GM19193 (cell line): ENCODE measurements at regions not wholly inside any gene's neighbourhood (a gene's known extent, or its start where the extent isn't known, plus 50 kb on each side); places are given as distances from the start of the nearest gene placed in this dataset.

Source experiments
- POLR2A ChIP-seq: IDR thresholded peaks from 4 replicates; pipeline ENCODE4 v1.6.1; 2011; ENCODE audit not compliant: insufficient read depth, insufficient read length; ENCODE audit errors: extremely low read depth

DNA sequence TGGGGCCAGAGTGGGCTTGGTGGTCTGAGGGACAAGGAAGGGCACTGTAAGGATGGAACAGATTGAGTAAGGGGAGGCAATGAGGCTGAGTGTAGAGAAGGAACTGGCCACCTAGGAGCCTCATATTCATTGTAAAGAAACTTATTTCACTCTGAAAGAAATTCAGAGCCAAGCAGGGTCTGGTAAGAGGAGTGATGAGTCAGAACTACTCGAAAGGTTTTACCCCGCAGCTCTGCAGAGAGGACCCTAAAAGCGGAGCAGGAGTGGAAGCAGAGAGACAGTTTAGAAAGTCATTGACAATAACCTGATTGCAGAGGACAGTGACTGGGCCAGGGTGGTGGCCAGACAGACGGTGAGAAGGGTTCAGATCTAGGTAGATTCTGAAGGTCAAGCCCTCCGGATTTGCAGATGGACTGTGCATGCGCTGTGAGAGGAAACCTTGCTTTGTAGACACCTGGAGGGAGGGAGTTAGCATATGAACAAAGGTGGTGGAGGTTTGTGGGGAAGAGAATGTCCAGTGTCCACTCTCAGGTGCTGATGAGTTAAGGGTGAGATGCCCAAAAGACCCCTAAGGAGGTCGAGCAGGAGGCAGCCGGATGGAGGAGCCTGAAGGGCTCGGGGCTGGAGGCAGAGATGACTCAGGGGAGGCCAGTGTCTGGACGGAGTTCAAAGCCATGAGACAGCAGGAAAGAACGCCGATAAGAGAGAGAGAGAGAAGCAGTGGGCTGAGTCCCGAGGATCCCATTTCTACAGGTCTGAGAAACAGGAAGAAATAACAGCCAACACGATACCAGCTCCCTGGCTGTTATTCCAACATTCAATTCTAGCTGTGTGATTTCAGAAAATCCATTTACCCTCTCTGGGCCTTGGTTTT, 546.0 kb downstream of the BRD1 start:
- no peak for TF ChIP-seq POLR2A

GRCh38 chr22:49278340-49278739, 549.3 kb downstream of the BRD1 start:
- TF ChIP-seq POLR2A = no peak

GRCh38 chr22:49276567-49276966, 551.1 kb downstream of the BRD1 start:
- TF ChIP-seq POLR2A = no peak

DNA sequence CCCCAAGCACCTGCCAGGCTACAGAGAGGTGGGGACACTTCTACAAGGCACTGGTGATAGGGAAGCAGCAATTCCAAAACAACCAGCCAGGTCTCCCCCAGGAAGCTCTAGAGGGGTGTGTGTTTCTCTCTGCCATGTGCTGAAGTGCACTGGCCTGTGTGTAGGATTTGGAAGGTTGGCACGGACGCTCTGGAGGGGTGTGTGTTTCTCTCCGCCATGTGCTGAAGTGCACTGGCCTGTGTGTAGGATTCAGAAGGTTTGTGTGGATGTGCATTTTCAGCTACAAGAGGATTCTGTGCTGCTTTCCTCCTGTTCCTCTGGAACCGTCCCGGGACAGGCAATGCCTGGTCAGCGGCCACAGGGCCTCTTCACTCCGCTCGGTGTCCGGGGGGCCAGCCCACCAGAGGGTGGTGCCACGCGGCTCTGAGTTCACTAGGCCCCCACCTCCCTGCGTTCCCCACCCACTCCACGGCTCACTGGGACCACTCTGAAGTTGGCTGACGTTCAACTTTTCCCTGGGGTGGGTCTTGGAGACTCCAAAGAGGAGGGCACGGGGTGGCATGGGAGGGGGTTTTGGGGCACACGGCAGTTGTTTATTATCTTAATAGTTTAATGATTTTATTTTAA, 552.8 kb downstream of the BRD1 start:
- TF ChIP-seq POLR2A = no peak

GRCh38 chr22:49272546-49273125, 555.0 kb downstream of the BRD1 start:
- TF ChIP-seq POLR2A = no peak

DNA sequence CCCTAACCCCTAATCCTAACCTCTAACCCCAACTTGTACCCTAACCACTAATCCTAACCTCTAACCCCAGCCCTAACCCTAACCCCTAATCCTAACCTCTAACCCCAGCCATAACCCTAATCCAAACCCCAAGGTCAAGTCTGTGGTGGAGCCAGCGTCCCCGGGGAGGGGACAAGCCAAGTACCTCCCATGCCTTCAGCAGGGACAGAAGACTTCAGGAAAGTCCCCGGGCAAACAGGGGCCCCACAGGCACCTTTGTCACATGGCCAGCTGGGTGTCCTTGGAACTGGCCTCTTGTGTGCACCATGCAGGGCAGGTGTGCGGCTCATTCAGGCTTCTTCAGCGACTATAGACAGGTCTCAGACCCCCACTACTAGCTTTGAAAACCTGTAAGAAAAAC, 555.8 kb downstream of the BRD1 start:
- TF ChIP-seq POLR2A = no peak

GRCh38 chr22:49271369-49271727, 556.3 kb downstream of the BRD1 start:
- TF ChIP-seq POLR2A = no peak

DNA sequence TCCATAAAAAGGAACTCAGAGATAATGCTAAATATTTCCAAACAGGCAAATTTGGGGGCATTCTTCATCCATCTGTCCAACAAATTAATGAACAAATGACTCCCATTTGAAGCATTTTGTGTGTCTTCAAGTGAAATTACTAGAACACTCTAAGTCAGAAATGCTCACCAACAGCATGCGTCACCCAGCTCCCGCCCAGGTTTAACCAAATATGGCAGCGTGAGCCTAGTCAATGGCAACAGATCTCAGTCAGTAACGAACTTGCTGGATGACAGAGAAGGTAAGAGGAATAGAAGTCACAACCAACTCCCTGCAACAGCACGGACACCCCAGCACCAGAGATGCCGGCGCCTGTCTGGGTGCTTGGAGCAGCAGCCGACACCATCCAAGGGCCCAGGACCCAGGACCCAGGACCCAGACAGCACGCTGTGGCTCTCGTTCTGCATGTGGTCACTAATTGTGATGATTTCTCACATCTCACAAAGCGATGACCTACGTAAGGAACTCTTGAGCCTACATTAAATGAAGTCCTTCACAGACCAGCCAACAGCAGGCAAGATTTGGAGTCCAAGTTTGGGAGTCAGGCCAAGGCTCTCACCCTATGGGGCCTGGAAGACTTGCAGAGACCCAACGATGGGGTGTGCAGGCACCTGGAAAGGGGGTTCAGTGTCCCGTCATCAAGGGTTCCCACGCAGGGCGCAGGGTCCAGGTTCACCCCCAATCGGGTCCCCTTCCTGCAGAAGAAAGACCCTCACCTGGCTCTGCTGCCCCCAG, 556.9 kb downstream of the BRD1 start:
- TF ChIP-seq POLR2A = no peak

DNA sequence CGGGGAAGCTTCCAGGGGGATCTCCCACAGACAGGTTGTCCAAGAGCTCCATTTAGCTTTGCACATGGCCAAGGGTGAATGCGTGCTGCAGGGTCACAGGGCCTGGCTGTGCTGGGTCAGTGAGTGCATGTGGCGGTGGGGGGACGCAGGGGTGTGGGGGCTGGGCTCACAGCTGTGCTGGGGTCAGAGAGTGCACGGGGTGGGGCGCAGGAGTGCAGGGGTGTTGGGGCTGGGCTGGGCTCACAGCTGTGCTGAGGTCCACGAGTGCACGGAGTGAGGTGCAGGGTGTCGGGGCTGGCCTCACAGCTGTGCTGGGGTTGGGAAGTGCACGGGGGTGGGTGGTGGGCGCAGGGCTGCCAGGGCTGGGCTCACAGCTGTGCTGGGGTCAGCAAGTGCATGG, 557.7 kb downstream of the BRD1 start:
- no peak for TF ChIP-seq POLR2A

- TF ChIP-seq POLR2A = no peak
Observed at GRCh38 chr22:49269371-49269770, 558.3 kb downstream of the BRD1 start.

- TF ChIP-seq POLR2A = no peak
Observed at GRCh38 chr22:49268924-49269323, 558.7 kb downstream of the BRD1 start.

DNA sequence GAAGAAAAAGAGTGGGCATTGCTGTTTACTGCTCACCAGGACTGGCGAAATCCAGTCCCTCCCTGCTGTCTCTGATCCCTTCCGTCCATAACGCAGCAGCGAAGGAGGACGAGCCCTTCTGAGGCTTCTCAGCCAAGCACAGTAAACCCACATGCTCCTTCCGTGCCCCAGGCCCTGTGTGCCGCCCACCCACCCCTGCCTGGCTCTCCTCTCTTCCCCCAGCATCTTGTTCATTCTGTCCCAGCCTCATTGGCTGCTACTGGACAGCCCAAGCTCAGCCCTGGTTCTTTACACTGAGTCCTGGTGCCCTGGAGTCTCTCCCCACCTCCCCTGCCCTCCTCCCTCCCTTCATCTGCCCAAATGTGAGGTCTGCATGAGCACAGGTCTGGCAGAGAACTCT, 559.7 kb downstream of the BRD1 start:
- TF ChIP-seq POLR2A = no peak

- TF ChIP-seq POLR2A = no peak
Observed at GRCh38 chr22:49266561-49267519, 560.8 kb downstream of the BRD1 start.

DNA sequence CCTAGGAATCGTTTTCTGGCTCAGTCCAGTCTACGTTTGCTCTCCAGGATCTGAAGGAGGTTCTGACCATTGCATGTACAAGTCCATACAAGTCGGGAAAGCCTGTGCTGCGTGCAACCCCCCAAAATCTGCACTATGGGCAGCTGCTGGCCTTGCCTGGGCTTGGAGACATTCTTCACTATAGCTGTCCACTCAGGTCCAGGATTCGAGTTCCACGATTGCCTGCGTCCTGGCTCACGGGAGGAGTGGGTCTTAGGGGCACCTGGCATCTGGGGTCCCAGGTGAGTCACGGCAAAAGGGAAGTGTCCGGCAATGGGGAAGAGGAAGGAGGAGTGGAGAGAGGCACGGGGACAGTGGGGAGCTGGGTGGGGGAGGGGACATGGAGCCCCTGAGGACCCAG, 563.0 kb downstream of the BRD1 start:
- no peak for TF ChIP-seq POLR2A
